Endothelial cell (in vitro differentiated cells): ENCODE measurements at regions not wholly inside any gene's neighbourhood (a gene's known extent, or its start where the extent isn't known, plus 50 kb on each side); places are given as distances from the start of the nearest gene placed in this dataset.

Source experiments
- DNase-seq: peaks from one replicate; pipeline ENCODE4 v3.0.0; 2021; ENCODE audit warnings: low spot score
- H3K27ac Mint-ChIP-seq: one replicate; pipeline ENCODE4 v1.8.0; 2021; ENCODE audit warnings: mixed read lengths, inconsistent platforms; ENCODE audit not compliant: unreplicated experiment
- H3K27me3 Mint-ChIP-seq: one replicate; pipeline ENCODE4 v1.8.0; 2021; ENCODE audit warnings: mild to moderate bottlenecking, moderate library complexity, mixed read lengths, inconsistent platforms; ENCODE audit not compliant: unreplicated experiment
- H3K36me3 Mint-ChIP-seq: one replicate; pipeline ENCODE4 v1.8.0; 2021; ENCODE audit warnings: mild to moderate bottlenecking, low read depth, mixed read lengths, inconsistent platforms; ENCODE audit not compliant: unreplicated experiment
- H3K4me1 Mint-ChIP-seq: one replicate; pipeline ENCODE4 v1.8.0; 2021; ENCODE audit warnings: mild to moderate bottlenecking, mixed read lengths, inconsistent platforms; ENCODE audit not compliant: unreplicated experiment
- H3K4me3 Mint-ChIP-seq: one replicate; pipeline ENCODE4 v1.8.0; 2021; ENCODE audit warnings: mild to moderate bottlenecking, mixed read lengths, inconsistent platforms; ENCODE audit not compliant: unreplicated experiment
- H3K9me3 Mint-ChIP-seq: one replicate; pipeline ENCODE4 v1.8.0; 2021; ENCODE audit warnings: mixed read lengths, inconsistent platforms; ENCODE audit not compliant: unreplicated experiment
- CTCF ChIP-seq: fragments of 200-600 bp; sonication (generic); IDR thresholded peaks from one replicate; pipeline ENCODE4 v1.5.0; 2021; ENCODE audit warnings: antibody characterized with exemption; ENCODE audit not compliant: unreplicated experiment

GRCh38 chr5:130549884-130550561 lies 615.0 kb downstream of the HINT1 start:
- Mint-ChIP-seq H3K4me1 (no peaks in the 10 kb centered on the region), H3K27me3 (peaks cover 2% of the 10 kb centered on the region), H3K4me3 (no peak overlapping the region), H3K9me3 (no peaks in the 10 kb centered on the region), H3K36me3 (peaks cover 6% of the 10 kb centered on the region), H3K27ac (no peak overlapping the region)
- DNase-seq = no peak
- TF ChIP-seq CTCF = no peak

- no peak overlapping the region for H3K4me3 Mint-ChIP-seq
- peaks cover 10% of the 10 kb centered on the region for H3K36me3 Mint-ChIP-seq
- H3K27me3 Mint-ChIP-seq = peaks cover 2% of the 10 kb centered on the region
- H3K27ac Mint-ChIP-seq = no peak overlapping the region
- no peak for TF ChIP-seq CTCF
- DNase-seq = no peak
- H3K9me3 Mint-ChIP-seq = no peaks in the 10 kb centered on the region
- H3K4me1 Mint-ChIP-seq = no peaks in the 10 kb centered on the region
Observed at GRCh38 chr5:130546211-130546610, 618.8 kb downstream of the HINT1 start.

GRCh38 chr5:130545291-130545690 lies 619.8 kb downstream of the HINT1 start:
- Mint-ChIP-seq H3K4me3 (no peak overlapping the region), H3K27ac (no peak overlapping the region), H3K4me1 (no peaks in the 10 kb centered on the region), H3K9me3 (no peaks in the 10 kb centered on the region), H3K36me3 (peaks cover 10% of the 10 kb centered on the region), H3K27me3 (peaks cover 2% of the 10 kb centered on the region)
- no peak for TF ChIP-seq CTCF
- no peak for DNase-seq

GRCh38 chr5:130541617-130542221 lies 623.3 kb downstream of the HINT1 start:
- no peaks in the 10 kb centered on the region for H3K9me3 Mint-ChIP-seq
- H3K4me1 Mint-ChIP-seq = no peaks in the 10 kb centered on the region
- TF ChIP-seq CTCF = no peak
- DNase-seq = no peak
- H3K4me3 Mint-ChIP-seq = no peak overlapping the region
- no peak overlapping the region for H3K27ac Mint-ChIP-seq
- H3K27me3 Mint-ChIP-seq = no peaks in the 10 kb centered on the region
- peaks cover 4% of the 10 kb centered on the region for H3K36me3 Mint-ChIP-seq

GRCh38 chr5:130536691-130537090 lies 628.4 kb downstream of the HINT1 start:
- Mint-ChIP-seq H3K27me3 (no peaks in the 10 kb centered on the region), H3K4me3 (no peak overlapping the region), H3K4me1 (no peaks in the 10 kb centered on the region), H3K36me3 (no peaks in the 10 kb centered on the region), H3K27ac (no peak overlapping the region), H3K9me3 (no peaks in the 10 kb centered on the region)
- no peak for DNase-seq
- TF ChIP-seq CTCF = no peak
